ENCODE measurements at regions not wholly inside any gene's neighbourhood (a gene's known extent, or its start where the extent isn't known, plus 50 kb on each side); places are given as distances from the start of the nearest gene placed in this dataset.
"Not testable (repeated sequence)": the region's sequence is repeated elsewhere in the genome, so short reads cannot be mapped to it uniquely, and the experiment has no call there.

- DNase-seq (ENCODE audit: low read depth in 2 of 2, low spot score in 1 of 2): no peak
Observed at GRCh38 chr6:145141572-145141971, 593.7 kb downstream of the EPM2A start.

DNA sequence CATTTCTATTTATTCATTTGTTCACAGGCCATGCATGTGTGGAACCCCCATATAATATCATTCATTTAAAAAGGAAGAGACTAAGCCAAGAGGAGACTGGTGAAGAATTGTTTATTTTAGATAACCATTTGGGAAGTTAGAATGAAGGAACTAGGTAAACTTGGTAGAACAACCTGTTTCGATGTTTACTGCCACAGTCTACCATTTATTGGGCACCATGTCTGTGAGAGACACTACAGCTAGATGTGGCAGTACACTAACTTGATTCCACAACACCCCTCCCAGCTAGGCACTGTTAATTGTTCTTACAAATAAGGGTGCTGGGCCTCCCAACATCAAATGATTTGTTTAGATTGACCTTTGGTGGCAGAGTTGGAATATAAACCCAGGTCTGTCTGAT, 592.4 kb downstream of the EPM2A start:
- DNase-seq (ENCODE audit: low read depth in 2 of 2, low spot score in 1 of 2): no peak

GRCh38 chr6:145143379-145143778, 591.9 kb downstream of the EPM2A start:
- no peak for DNase-seq (ENCODE audit: low read depth in 2 of 2, low spot score in 1 of 2)

DNA sequence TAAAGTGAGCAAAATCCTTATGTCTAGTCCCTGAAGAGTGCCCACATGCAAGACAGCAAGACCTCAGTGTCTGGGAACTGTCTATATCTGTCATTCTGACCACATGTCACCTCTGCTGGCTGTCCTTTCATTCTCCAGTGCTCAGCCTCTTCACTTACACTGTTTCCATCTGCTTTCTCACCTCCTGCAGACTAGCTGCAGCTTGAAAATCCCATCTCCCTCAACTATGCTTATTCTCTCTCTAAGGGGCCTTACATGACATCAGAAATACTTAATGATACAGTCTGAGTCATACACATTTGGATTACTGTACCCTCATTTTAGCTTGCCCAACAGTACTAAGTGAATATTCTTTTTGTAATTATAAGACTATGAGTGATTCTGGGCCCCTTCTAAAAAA, 587.8 kb downstream of the EPM2A start:
- DNase-seq (ENCODE audit: low read depth in 2 of 2, low spot score in 1 of 2): no peak

- no peak for DNase-seq (ENCODE audit: low read depth in 2 of 2, low spot score in 1 of 2)
Observed at GRCh38 chr6:145147981-145148749, 587.2 kb downstream of the EPM2A start.

- no peak for DNase-seq (ENCODE audit: low read depth in 2 of 2, low spot score in 1 of 2)
Observed at GRCh38 chr6:145148776-145149175, 586.5 kb downstream of the EPM2A start.

GRCh38 chr6:145151624-145152023, 583.7 kb downstream of the EPM2A start:
- no peak for DNase-seq (ENCODE audit: low read depth in 2 of 2, low spot score in 1 of 2)

DNA sequence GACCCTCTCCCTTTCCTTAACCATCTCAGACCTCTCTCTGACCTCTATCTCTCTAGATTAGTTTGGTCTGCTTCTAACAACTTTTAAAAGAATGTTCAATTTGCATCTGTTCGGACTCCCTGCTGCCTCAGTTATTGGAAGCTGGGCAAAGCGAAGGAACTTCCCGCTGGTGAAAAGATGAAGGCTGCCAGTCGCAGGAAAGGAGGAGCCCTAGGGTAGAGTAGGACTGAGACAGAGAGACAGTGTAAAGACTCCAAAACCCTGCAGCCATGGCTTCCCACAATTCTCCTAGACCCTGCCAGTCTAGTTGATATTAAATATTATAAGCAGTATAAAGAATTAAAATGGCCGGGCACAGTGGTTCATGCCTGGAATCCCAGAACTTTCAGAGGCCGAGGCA, 581.8 kb downstream of the EPM2A start:
- DNase-seq (ENCODE audit: low read depth in 2 of 2, low spot score in 1 of 2): no peak

- DNase-seq (ENCODE audit: low read depth in 2 of 2, low spot score in 1 of 2): no peak
Observed at GRCh38 chr6:145155411-145155810, 579.9 kb downstream of the EPM2A start.

DNA sequence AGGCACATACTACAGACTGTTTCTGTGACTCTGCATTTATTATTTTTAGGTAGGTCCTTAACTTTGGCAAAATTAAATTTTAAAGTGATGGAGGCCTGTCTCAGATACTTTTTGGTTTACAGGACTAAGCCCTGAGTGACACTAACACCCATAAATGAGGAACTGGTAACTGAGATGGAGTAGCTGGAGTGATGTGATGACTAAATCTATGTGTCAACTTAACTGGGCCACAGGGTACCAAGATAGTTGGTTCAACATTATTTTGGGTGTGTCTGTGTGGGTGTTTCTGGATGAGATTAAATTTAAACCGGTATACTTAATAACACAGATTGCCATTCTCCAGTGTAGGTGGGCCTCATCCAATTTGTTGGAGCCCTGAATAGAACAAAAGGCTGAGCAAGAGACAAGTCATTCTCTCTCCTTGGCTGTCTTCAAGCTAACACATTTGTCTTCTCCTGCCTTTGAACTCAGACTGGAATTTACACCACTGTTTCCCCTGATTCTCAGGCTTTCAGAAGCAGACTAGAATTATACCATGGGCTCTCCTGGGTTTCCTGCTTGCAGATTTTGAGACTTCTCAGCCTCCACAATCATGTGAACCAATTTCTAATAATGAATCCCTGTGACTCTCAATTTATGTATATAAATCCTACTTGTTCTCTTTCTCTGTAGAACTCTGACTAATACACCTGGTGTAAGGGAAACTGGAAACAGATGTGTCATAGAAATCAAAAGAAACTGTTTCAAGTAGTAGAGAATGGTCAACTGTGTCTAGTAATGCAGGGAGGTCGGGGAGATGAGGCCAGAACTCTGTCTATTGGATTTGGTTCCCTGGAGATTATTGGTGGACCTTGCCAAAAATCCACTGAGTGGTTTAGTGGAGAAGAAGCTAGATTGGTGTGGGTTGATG, 579.2 kb downstream of the EPM2A start:
- no peak for DNase-seq (ENCODE audit: low read depth in 2 of 2, low spot score in 1 of 2)

DNA sequence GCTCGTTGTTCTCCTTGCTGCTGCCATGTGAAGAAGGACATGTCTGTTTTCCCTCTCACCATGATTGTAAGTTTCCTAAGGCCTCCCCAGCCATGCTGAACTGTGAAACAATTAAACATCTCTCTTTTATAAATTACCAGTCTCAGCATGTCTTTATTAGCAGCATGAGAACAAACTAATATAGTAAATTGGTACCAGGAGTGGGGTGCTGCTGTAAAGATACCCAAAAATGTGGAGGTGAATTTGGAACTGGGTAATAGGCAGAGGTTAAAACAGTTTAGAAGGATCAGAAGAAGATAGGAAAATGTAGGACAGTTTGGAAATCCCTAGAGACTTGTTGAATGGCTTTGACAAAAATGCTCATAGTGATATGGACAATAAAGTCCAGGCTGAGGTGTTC, 576.7 kb downstream of the EPM2A start:
- DNase-seq (ENCODE audit: low read depth in 2 of 2, low spot score in 1 of 2): not testable (repeated sequence)

- DNase-seq (ENCODE audit: low read depth in 2 of 2, low spot score in 1 of 2): no peak
Observed at GRCh38 chr6:145159921-145160320, 575.4 kb downstream of the EPM2A start.

GRCh38 chr6:145161501-145161900, 573.8 kb downstream of the EPM2A start:
- DNase-seq (ENCODE audit: low read depth in 2 of 2, low spot score in 1 of 2): no peak

- DNase-seq (ENCODE audit: low read depth in 2 of 2, low spot score in 1 of 2): no peak
Observed at GRCh38 chr6:145169726-145170224, 565.5 kb downstream of the EPM2A start.

DNA sequence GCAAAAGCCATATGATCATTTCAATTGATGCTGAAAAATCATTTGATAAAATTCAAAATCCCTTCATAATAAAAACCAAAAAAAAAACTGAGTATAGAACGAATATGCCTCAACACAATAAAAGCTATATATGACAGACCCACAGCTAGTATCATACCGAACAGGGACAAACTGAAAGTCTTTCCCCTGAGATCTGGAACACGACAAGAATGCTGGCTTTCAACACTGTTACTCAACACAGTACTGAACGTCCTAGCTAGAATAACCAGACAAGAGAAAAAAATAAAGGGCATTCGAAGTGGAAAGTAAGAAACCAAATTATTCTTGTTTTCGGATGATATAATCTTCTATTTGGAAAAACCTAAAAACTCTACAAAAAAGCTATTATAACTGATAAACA, 559.9 kb downstream of the EPM2A start:
- DNase-seq (ENCODE audit: low read depth in 2 of 2, low spot score in 1 of 2): no peak

DNA sequence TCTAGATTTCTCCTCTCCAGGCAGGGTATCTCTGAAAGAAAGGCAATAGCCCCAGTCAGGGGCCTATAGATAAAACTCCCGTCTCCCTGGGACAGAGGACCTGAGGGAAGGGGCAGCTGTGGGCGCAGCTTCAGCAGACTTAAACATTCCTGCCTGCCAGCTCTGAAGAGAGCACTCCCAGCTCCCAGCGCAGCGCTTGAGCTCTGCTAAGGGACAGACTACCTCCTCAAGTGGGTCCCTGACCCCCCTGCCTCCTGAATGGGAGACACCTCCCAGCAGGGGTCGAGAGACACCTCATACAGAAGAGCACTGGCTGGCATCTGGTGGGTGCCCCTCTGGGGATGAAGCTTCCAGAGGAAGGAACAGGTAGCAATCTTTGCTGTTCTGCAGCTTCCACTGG, 556.9 kb downstream of the EPM2A start:
- no peak for DNase-seq (ENCODE audit: low read depth in 2 of 2, low spot score in 1 of 2)

DNA sequence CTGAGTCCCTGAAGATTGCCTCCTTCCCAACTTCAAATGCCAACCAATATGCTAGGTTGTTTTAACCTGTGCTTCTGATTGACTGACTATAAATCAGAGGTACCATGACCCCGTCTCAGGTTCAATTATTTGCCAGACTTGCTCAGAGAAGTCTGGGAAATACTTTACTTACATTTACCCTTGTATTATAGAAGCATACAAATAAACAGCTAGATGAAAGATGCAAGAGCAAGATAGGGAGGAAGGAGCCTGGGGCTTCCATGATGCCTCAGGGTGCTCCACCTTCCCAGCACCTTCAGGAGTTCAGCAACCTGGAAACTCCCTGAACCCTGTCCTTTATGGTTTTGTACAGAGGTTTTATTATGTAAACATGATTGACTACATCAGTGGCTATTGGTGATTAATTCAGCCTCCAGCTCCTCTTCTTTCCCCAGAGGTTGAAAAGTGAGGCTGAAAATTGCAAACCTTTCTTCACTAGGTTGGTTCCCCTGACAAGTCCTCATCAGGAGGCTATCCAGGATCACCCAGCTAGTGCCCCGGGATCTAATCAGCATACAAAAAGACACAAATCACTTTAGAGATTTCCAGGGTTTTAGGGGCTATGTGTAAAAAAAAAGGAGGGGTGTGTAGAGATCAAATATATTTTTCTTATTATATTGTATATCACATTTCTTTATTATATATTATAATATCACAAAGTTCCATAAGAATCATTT, 547.7 kb downstream of the EPM2A start:
- no peak for DNase-seq (ENCODE audit: low read depth in 2 of 2, low spot score in 1 of 2)

DNA sequence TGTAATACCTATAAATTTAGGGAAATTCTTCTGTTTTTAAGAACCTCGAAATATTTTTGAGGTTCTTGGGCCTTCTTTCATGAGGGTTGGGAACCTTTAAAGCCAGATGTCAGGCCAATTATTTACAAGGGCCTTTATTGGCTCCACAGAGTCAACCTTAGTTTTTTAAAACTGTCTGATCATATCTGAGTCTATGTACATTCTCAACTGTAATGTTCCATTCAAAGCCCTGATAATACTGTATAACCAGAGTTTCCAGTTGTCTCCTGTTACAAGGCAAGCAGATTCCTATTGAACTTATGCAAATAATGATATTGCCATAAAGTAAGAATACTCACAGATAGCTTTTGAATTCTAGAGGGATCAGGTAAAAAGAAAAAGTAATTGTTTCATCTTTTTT, 545.5 kb downstream of the EPM2A start:
- DNase-seq (ENCODE audit: low read depth in 2 of 2, low spot score in 1 of 2): no peak

DNA sequence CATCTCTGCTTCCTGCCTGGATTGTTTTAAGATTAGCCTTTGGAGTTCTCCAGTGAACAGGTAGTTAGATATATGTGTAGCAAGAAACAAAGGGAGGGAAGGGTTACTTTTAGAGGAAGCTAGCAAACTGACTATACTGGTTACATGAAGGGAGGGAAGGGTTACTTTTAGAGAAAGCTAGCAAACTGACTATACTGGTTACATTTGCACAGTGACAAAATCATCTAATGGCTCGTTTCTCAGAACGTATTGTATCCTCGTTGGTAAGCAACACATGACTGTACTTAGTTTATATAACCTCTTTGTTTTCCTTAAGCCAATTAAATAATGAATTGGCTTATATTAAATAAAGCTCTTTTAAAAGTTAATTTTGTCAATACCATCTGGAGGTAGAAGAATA, 540.9 kb downstream of the EPM2A start:
- no peak for DNase-seq (ENCODE audit: low read depth in 2 of 2, low spot score in 1 of 2)

- DNase-seq (ENCODE audit: low read depth in 2 of 2, low spot score in 1 of 2): no peak
Observed at GRCh38 chr6:145199961-145200360, 535.4 kb downstream of the EPM2A start.

GRCh38 chr6:145204301-145204700, 531.0 kb downstream of the EPM2A start:
- no peak for DNase-seq (ENCODE audit: low read depth in 2 of 2, low spot score in 1 of 2)
